ENCODE measurements at regions not wholly inside any gene's neighbourhood (a gene's known extent, or its start where the extent isn't known, plus 50 kb on each side); places are given as distances from the start of the nearest gene placed in this dataset.

GRCh38 chr5:138632900-138633489 lies 57.8 kb upstream of the HSPA9 start:
- DNase-seq (ENCODE audit: insufficient read length, low spot score) (no peak), FAIRE-seq (no peak)

DNA sequence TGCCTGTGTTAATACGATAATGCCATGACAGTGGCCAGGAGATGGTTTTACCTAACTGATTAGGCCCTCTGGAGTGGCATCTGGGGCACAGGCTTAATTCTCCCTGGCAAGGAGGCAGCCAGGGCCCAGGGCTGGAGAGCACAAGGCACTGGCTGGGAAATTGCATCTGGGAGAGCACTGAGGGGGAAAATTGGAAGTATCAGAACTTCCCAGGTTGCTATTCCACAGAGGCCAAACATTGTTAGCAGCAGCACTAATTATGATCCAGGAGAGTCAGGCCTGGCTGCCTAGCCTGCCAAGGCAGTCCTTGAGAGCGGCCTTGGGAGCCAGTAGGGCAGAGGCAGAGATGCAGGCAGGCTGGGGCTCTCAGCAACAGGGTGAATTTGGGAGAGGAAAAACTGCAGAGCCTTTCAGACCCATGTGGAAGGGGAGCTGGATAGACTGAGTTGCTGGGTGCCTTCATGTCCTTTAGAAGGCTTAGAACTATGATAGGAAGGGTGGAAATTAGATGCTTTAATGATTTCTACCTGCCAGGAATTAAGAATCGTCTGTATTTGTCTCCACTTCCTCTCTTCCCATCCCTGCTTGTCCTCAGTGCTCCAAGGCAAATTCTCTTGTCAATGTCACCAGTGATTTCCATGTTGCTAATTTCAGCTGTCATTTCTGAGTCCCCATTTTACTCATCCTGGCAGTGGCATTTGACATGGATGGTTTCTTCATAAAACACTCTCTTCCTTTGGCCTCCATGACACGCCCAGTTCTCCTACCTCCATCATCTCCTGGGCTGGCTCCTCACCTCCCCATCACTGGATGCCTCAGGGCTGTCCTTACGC lies 56.1 kb upstream of the HSPA9 start:
- DNase-seq (ENCODE audit: insufficient read length, low spot score) (no peak), FAIRE-seq (no peak)
- TF ChIP-seq CTCF (IDR thresholded peaks at IDR 0.05; ENCODE audit: insufficient read depth, missing control alignments) = no peak

More at GRCh38 chr5:138632900-138633489, 57.8 kb upstream of the HSPA9 start:
- TF ChIP-seq CTCF (IDR thresholded peaks at IDR 0.05; ENCODE audit: insufficient read depth, missing control alignments) = peak; percentile 20

DNA sequence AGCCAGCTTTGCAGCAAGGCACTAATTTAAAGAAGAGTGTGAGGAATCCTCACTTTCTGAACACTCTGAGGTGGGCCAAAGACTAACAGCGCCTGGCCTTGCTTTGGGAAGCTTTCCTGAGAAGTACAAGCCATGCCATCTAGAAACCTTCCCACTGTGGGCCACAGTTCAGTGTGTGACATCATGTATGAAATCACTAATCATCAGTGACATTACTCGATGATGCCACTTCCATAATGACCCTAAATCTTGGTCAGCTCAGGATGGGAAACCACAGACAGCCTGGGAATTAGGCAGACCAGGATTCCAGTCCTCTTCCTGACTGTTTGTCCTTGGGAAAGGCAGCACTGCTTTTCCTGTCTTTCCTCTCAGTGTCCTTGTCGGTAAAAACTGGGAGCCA lies 54.2 kb upstream of the HSPA9 start:
- no peak for FAIRE-seq
- no peak for DNase-seq (ENCODE audit: insufficient read length, low spot score)
- no peak for TF ChIP-seq CTCF (IDR thresholded peaks at IDR 0.05; ENCODE audit: insufficient read depth, missing control alignments)

- TF ChIP-seq CTCF (IDR thresholded peaks at IDR 0.05; ENCODE audit: insufficient read depth, missing control alignments) = no peak
- FAIRE-seq (no peak), DNase-seq (ENCODE audit: insufficient read length, low spot score) (no peak)
Observed at GRCh38 chr5:138626333-138626944, 51.2 kb upstream of the HSPA9 start.

DNA sequence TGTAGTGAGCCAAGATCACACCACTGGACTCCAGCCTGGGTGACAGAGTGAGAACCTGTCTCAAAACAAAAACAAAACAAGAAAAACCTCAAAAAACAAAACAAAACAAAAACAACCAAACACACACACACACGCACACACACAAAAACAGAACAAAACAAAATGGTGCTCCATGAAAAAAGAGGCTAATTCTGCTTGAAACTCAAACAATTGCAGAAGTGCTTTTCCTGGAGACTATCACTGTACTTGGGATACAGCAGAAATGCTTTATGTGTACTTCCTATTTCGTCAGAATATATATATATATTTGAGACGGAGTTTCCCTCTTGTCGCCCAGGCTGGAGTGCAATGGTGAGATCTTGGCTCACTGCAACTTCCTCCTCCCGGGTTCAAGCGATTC lies 49.9 kb upstream of the HSPA9 start:
- DNase-seq (ENCODE audit: insufficient read length, low spot score) = no peak
- no peak for FAIRE-seq
- no peak for TF ChIP-seq CTCF (IDR thresholded peaks at IDR 0.05; ENCODE audit: insufficient read depth, missing control alignments)

All from D721Med (cell line).